IPS-NIHi11 (cell line): ENCODE measurements at regions not wholly inside any gene's neighbourhood (a gene's known extent, or its start where the extent isn't known, plus 50 kb on each side); places are given as distances from the start of the nearest gene placed in this dataset.
A peak's percentile ranks its signal among the peaks of the same experiment; 100 is the strongest.

Experiments used
- DNase-seq: peaks from one replicate; pipeline ENCODE4 v3.0.0; 2012; ENCODE audit warnings: mixed read lengths, low spot score

- no peak for DNase-seq
These were observed 71.8 kb upstream of the FOXP4 start for GRCh38 chr6:41474213-41474933.

GRCh38 chr6:41475164-41475563 lies 71.0 kb upstream of the FOXP4 start:
- no peak for DNase-seq

GRCh38 chr6:41475737-41476357 lies 70.3 kb upstream of the FOXP4 start:
- no peak for DNase-seq

- DNase-seq = no peak
These were observed 69.8 kb upstream of the FOXP4 start for GRCh38 chr6:41476401-41476800.

GRCh38 chr6:41477572-41477971 lies 68.6 kb upstream of the FOXP4 start:
- DNase-seq = no peak

GRCh38 chr6:41483943-41484342 lies 62.2 kb upstream of the FOXP4 start:
- no peak for DNase-seq

- DNase-seq = no peak
These were observed 58.2 kb upstream of the FOXP4 start for GRCh38 chr6:41487860-41488432.

- DNase-seq = peak; percentile 73
These were observed 57.6 kb upstream of the FOXP4 start for GRCh38 chr6:41488433-41489119.

GRCh38 chr6:41489120-41489851 lies 56.9 kb upstream of the FOXP4 start:
- DNase-seq = no peak

- DNase-seq = no peak
These were observed 53.8 kb upstream of the FOXP4 start for GRCh38 chr6:41492261-41492891.

- DNase-seq = peak; percentile 74
These were observed 51.7 kb upstream of the FOXP4 start for GRCh38 chr6:41494212-41495110.
